ENCODE measurements at regions not wholly inside any gene's neighbourhood (a gene's known extent, or its start where the extent isn't known, plus 50 kb on each side); places are given as distances from the start of the nearest gene placed in this dataset.

- no peak for TF ChIP-seq CTCF (IDR thresholded peaks at IDR 0.05; ENCODE audit: low read depth, low read length)
- no peak overlapping the region for H3K4me3 ChIP-seq (ENCODE audit: low read depth, low read length)
These were observed 418.6 kb upstream of the ONECUT1 start for GRCh38 chr15:53208751-53209150.

DNA sequence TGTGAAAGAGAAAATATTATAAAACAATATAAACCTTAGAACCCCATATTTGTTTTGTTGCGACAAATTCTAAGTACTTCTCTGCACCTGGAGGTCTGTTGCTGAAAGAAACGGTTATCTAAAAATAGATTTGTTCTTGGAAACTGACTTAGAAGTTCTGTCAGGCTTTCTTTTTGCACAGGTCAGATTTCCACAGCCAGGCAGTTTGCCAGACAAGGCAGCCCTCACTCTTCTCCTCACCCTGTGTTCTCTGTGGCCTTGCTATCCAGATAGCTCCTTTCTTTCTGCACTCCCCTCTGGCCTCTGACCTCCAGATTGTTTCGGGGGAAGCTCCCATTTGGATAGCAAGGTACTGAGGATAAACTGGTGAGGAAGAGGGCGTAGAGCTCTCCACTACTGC, 413.3 kb upstream of the ONECUT1 start:
- no peak overlapping the region for H3K4me3 ChIP-seq (ENCODE audit: low read depth, low read length)
- no peak for TF ChIP-seq CTCF (IDR thresholded peaks at IDR 0.05; ENCODE audit: low read depth, low read length)

GRCh38 chr15:53202876-53203275, 412.7 kb upstream of the ONECUT1 start:
- no peak for TF ChIP-seq CTCF (IDR thresholded peaks at IDR 0.05; ENCODE audit: low read depth, low read length)
- H3K4me3 ChIP-seq (ENCODE audit: low read depth, low read length) = no peak overlapping the region

GRCh38 chr15:53197426-53197839, 407.3 kb upstream of the ONECUT1 start:
- no peak overlapping the region for H3K4me3 ChIP-seq (ENCODE audit: low read depth, low read length)
- peak; percentile 64 for TF ChIP-seq CTCF (IDR thresholded peaks at IDR 0.05; ENCODE audit: low read depth, low read length)

GRCh38 chr15:53196788-53197187, 406.7 kb upstream of the ONECUT1 start:
- no peak overlapping the region for H3K4me3 ChIP-seq (ENCODE audit: low read depth, low read length)
- no peak for TF ChIP-seq CTCF (IDR thresholded peaks at IDR 0.05; ENCODE audit: low read depth, low read length)

DNA sequence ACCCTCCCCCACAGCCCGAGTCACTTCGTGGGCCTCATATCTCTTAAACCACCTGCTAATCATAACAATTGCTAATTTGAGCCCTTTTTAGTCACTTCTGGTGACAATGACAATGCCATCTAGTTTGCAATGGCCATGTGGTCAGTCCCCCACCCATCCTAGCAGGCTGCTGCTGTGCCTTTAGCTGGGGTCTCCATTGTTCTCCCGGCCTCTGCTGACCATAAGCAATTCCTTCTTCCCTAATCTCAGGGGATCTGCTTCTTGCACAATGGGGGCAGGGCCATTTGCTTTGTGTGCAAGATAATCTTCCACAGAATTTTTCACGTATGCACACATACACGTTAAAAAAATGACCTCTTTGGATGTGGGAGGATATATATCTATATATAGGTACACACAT, 406.1 kb upstream of the ONECUT1 start:
- no peak overlapping the region for H3K4me3 ChIP-seq (ENCODE audit: low read depth, low read length)
- no peak for TF ChIP-seq CTCF (IDR thresholded peaks at IDR 0.05; ENCODE audit: low read depth, low read length)

GRCh38 chr15:53193149-53193548, 403.0 kb upstream of the ONECUT1 start:
- H3K4me3 ChIP-seq (ENCODE audit: low read depth, low read length) = no peak overlapping the region
- TF ChIP-seq CTCF (IDR thresholded peaks at IDR 0.05; ENCODE audit: low read depth, low read length) = no peak

Measured in WI38 (cell line).